Fibroblast of lung (primary cell): ENCODE measurements at regions not wholly inside any gene's neighbourhood (a gene's known extent, or its start where the extent isn't known, plus 50 kb on each side); places are given as distances from the start of the nearest gene placed in this dataset.
"Not testable (repeated sequence)": the region's sequence is repeated elsewhere in the genome, so short reads cannot be mapped to it uniquely, and the experiment has no call there.

Source experiments
- DNase-seq, 2 donors: peaks; one replicate each; pipeline versions ENCODE4 v3.0.0 to v3.0.0-alpha.2; 2010; ENCODE audit warnings: low read depth in 2 of 2
- H2AFZ ChIP-seq: 2 replicates; pipeline ENCODE4 v1.5.1; 2012; ENCODE audit warnings: low read length, control low read depth, inconsistent platforms
- H3K27ac ChIP-seq: 2 replicates; pipeline ENCODE4 v1.5.1; 2011; ENCODE audit warnings: low read length, control low read depth; ENCODE audit not compliant: insufficient read depth
- H3K27me3 ChIP-seq: 2 replicates; pipeline ENCODE4 v1.5.1; 2011; ENCODE audit warnings: mild to moderate bottlenecking, low read length; ENCODE audit not compliant: control insufficient read depth, insufficient read depth
- H3K36me3 ChIP-seq: 2 replicates; pipeline ENCODE4 v1.5.1; 2011; ENCODE audit warnings: low read length; ENCODE audit not compliant: control insufficient read depth, insufficient read depth
- H3K4me1 ChIP-seq: 2 replicates; pipeline ENCODE4 v1.5.1; 2011; ENCODE audit warnings: low read length; ENCODE audit not compliant: control insufficient read depth, insufficient read depth; ENCODE audit errors: extremely low read depth
- H3K4me2 ChIP-seq: 2 replicates; pipeline ENCODE4 v1.5.1; 2011; ENCODE audit warnings: low read length, control low read depth; ENCODE audit not compliant: insufficient read depth; ENCODE audit errors: extremely low read depth
- H3K4me3 ChIP-seq, 4 experiments: fragments of 200-600 bp in 1 of 4; sonication (generic) in 1 of 4; replicated peaks in 1 of 4; 2 replicates each; pipeline ENCODE4 v1.5.1; 2011 to 2016; ENCODE audit warnings: low read length in 4 of 4, low read depth in 3 of 4, mild to moderate bottlenecking in 3 of 4, control low read depth in 2 of 4, inconsistent platforms in 1 of 4, mixed read lengths in 1 of 4; ENCODE audit not compliant: insufficient read depth in 1 of 4; ENCODE audit errors: control extremely low read depth in 1 of 4
- H3K79me2 ChIP-seq: 2 replicates; pipeline ENCODE4 v1.5.1; 2012; ENCODE audit warnings: mild to moderate bottlenecking, low read length, inconsistent platforms; ENCODE audit not compliant: control insufficient read depth, insufficient read depth
- H3K9ac ChIP-seq: 2 replicates; pipeline ENCODE4 v1.5.1; 2011; ENCODE audit warnings: mild to moderate bottlenecking, low read length, control low read depth; ENCODE audit not compliant: insufficient read depth
- H3K9me3 ChIP-seq: 2 replicates; pipeline ENCODE4 v1.5.1; 2012; ENCODE audit warnings: low read depth, low read length; ENCODE audit not compliant: control insufficient read depth, insufficient read depth
- H4K20me1 ChIP-seq: 2 replicates; pipeline ENCODE4 v1.5.1; 2011; ENCODE audit warnings: low read length; ENCODE audit not compliant: control insufficient read depth, insufficient read depth; ENCODE audit errors: extremely low read depth
- EZH2 ChIP-seq: IDR thresholded peaks from 2 replicates; pipeline ENCODE4 v1.5.1; 2012; ENCODE audit warnings: low read length, control low read depth, mild to moderate bottlenecking; ENCODE audit errors: missing control alignments
- TF ChIP-seq, protein P1 (sequence below), 2 donors: IDR thresholded peaks in 1 of 2; conservative IDR thresholded peaks in 1 of 2; 1 replicate in 1 of 2; 2 replicates in 1 of 2; pipeline ENCODE4 v1.5.1; 2011 to 2012; ENCODE audit warnings: low read length in 2 of 2, control low read depth in 1 of 2, inconsistent platforms in 1 of 2, low read depth in 1 of 2, mild to moderate bottlenecking in 1 of 2

DNA sequence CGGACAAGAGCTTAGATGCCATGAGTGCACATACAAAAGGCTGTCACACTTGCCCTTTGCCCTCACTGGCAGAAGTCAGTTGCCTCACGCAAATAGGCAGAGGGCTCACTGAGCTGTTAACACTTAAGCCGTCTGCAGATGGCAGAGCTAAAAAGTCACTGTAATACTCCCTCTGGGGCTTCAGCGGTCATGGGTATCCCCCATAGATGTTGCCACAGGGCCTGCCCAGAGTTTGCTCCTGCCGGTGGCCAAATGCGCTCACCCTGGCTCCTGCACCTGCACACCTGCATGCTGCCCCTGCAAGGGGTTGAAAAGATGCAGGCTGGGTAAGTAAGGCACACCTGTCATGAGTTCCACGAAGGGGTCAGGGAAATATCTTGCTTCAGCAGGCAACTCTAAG is 741.5 kb downstream of the EDEM1 start:
- H3K27me3 ChIP-seq = no peaks in the 10 kb centered on the region
- no peaks in the 10 kb centered on the region for H3K4me1 ChIP-seq
- H3K4me2 ChIP-seq = no peak overlapping the region
- no peak overlapping the region for H3K4me3 ChIP-seq
- DNase-seq = no peak
- TF ChIP-seq EZH2 = no peak
- TF ChIP-seq, protein P1, sequence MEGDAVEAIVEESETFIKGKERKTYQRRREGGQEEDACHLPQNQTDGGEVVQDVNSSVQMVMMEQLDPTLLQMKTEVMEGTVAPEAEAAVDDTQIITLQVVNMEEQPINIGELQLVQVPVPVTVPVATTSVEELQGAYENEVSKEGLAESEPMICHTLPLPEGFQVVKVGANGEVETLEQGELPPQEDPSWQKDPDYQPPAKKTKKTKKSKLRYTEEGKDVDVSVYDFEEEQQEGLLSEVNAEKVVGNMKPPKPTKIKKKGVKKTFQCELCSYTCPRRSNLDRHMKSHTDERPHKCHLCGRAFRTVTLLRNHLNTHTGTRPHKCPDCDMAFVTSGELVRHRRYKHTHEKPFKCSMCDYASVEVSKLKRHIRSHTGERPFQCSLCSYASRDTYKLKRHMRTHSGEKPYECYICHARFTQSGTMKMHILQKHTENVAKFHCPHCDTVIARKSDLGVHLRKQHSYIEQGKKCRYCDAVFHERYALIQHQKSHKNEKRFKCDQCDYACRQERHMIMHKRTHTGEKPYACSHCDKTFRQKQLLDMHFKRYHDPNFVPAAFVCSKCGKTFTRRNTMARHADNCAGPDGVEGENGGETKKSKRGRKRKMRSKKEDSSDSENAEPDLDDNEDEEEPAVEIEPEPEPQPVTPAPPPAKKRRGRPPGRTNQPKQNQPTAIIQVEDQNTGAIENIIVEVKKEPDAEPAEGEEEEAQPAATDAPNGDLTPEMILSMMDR (conservative IDR thresholded peaks at IDR 0.05 in 1 of 2, IDR thresholded peaks at IDR 0.05 in 1 of 2; ENCODE audit: low read depth in 1 of 2, low read length in 2 of 2) = no peak
- H3K9me3 ChIP-seq = no peaks in the 10 kb centered on the region
- H2AFZ ChIP-seq = no peak overlapping the region
- H3K36me3 ChIP-seq = no peaks in the 10 kb centered on the region
- no peak overlapping the region for H3K9ac ChIP-seq
- no peaks in the 10 kb centered on the region for H4K20me1 ChIP-seq
- H3K27ac ChIP-seq = no peak overlapping the region
- no peaks in the 10 kb centered on the region for H3K79me2 ChIP-seq

DNA sequence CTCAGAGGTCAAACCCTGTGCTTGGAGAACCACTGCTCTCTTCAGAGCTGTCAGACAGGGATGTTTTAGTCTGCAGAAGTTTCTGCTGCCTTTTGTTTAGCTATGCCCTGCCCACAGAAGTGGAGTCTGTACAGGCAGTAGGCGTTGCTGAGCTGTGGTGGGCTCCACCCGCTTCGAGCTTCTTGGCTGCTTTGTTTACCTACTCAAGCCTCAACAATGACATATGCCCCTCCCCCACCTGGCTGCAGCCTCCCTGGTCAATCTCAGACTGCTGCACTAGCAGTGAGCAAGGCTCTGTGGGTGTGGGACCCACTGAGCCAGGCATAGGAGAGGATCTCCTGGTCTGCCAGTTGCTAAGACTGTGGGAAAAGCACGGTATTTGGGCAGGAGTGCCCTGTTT is 756.6 kb downstream of the EDEM1 start:
- H3K9me3 ChIP-seq, DNase-seq, H3K27ac ChIP-seq, H3K27me3 ChIP-seq, H2AFZ ChIP-seq, H3K4me3 ChIP-seq, H4K20me1 ChIP-seq, H3K4me1 ChIP-seq, H3K4me2 ChIP-seq, H3K9ac ChIP-seq, H3K79me2 ChIP-seq, H3K36me3 ChIP-seq: not testable (repeated sequence)

DNA sequence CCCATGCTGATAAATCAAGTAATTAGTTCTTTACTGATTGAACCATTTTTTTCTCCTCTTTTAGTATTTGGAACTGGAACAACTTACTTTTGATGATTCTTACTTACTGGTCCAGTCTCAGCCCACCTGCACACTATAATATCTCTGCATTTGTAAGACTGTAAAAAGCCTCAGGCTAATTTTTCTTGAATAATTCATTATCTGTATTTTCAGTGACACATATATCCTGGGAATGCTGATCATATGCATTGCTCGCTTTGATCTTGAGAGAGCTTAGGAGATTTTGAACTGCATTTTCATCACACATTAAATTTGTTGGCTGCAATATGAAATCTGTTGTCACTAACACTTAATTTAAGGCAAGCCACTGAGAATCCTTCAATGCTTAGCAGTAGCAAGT is 760.6 kb downstream of the EDEM1 start:
- H3K27me3 ChIP-seq = no peaks in the 10 kb centered on the region
- H3K4me1 ChIP-seq = no peaks in the 10 kb centered on the region
- TF ChIP-seq, protein P1 (conservative IDR thresholded peaks at IDR 0.05 in 1 of 2, IDR thresholded peaks at IDR 0.05 in 1 of 2; ENCODE audit: low read depth in 1 of 2, low read length in 2 of 2) = no peak
- no peak for TF ChIP-seq EZH2
- no peaks in the 10 kb centered on the region for H4K20me1 ChIP-seq
- H3K79me2 ChIP-seq = no peaks in the 10 kb centered on the region
- no peaks in the 10 kb centered on the region for H3K36me3 ChIP-seq
- no peaks in the 10 kb centered on the region for H3K9me3 ChIP-seq
- H3K4me2 ChIP-seq = no peak overlapping the region
- H3K9ac ChIP-seq = no peak overlapping the region
- DNase-seq = no peak
- H2AFZ ChIP-seq = no peak overlapping the region
- H3K27ac ChIP-seq = no peak overlapping the region
- no peak overlapping the region for H3K4me3 ChIP-seq

DNA sequence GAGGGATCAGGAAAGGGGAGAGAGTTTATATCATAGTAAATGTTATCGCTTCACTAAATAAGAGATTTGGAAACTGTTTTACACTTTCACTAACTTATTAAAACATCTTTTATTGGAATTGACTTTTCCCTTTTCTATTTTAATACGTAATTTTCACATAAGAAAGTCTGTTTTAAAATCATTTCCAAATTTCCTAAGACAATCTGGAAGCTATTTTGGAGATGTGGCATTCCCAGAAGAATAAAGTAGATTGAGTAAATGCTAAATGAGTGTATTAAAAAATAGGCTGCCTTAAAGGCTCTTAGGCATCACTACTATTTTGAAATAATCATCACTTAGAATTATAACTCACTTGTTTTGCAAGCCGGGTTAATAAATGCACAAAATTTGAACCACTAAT is 763.5 kb downstream of the EDEM1 start:
- no peak for TF ChIP-seq EZH2
- TF ChIP-seq, protein P1 (conservative IDR thresholded peaks at IDR 0.05 in 1 of 2, IDR thresholded peaks at IDR 0.05 in 1 of 2; ENCODE audit: low read depth in 1 of 2, low read length in 2 of 2) = no peak
- Histone ChIP-seq H3K36me3 (no peaks in the 10 kb centered on the region), H3K4me1 (no peaks in the 10 kb centered on the region), H3K4me2 (no peak overlapping the region), H3K79me2 (no peaks in the 10 kb centered on the region), H4K20me1 (no peaks in the 10 kb centered on the region), H3K4me3 (no peak overlapping the region), H3K9ac (no peak overlapping the region), H2AFZ (no peak overlapping the region), H3K9me3 (no peaks in the 10 kb centered on the region), H3K27ac (no peak overlapping the region), H3K27me3 (no peaks in the 10 kb centered on the region)
- no peak for DNase-seq
